ENCODE measurements at regions not wholly inside any gene's neighbourhood (a gene's known extent, or its start where the extent isn't known, plus 50 kb on each side); places are given as distances from the start of the nearest gene placed in this dataset.

GRCh38 chr10:124303662-124304418 is 114.9 kb downstream of the OAT start:
- no peak for DNase-seq
- Histone ChIP-seq H3K9me3 (ENCODE audit: severe bottlenecking) (peaks cover 3% of the 10 kb centered on the region), H3K4me3 (ENCODE audit: low read depth, low read length) (no peak overlapping the region), H3K36me3 (no peaks in the 10 kb centered on the region), H3K27ac (no peak overlapping the region), H3K27me3 (ENCODE audit: insufficient read depth, low read depth, severe bottlenecking) (peaks cover 47% of the 10 kb centered on the region)
- no peak for TF ChIP-seq CTCF (IDR thresholded peaks at IDR 0.05; ENCODE audit: low read depth, low read length)

- peaks cover 3% of the 10 kb centered on the region for H3K9me3 ChIP-seq (ENCODE audit: severe bottlenecking)
- no peak for DNase-seq
- peaks cover 46% of the 10 kb centered on the region for H3K27me3 ChIP-seq (ENCODE audit: insufficient read depth, low read depth, severe bottlenecking)
- H3K27ac ChIP-seq: no peak overlapping the region
- H3K4me3 ChIP-seq (ENCODE audit: low read depth, low read length): no peak overlapping the region
- H3K36me3 ChIP-seq: no peaks in the 10 kb centered on the region
- TF ChIP-seq CTCF (IDR thresholded peaks at IDR 0.05; ENCODE audit: low read depth, low read length): no peak
Observed at GRCh38 chr10:124302951-124303505, 115.7 kb downstream of the OAT start.

GRCh38 chr10:124301736-124302135 is 117.0 kb downstream of the OAT start:
- Histone ChIP-seq H3K9me3 (ENCODE audit: severe bottlenecking) (peaks cover 6% of the 10 kb centered on the region), H3K36me3 (no peaks in the 10 kb centered on the region), H3K4me3 (ENCODE audit: low read depth, low read length) (no peak overlapping the region), H3K27ac (no peak overlapping the region), H3K27me3 (ENCODE audit: insufficient read depth, low read depth, severe bottlenecking) (peaks cover 48% of the 10 kb centered on the region)
- TF ChIP-seq CTCF (IDR thresholded peaks at IDR 0.05; ENCODE audit: low read depth, low read length): no peak
- no peak for DNase-seq

GRCh38 chr10:124300735-124301134 is 118.0 kb downstream of the OAT start:
- no peak overlapping the region for H3K4me3 ChIP-seq (ENCODE audit: low read depth, low read length)

GRCh38 chr10:124300224-124300623 is 118.5 kb downstream of the OAT start:
- H3K27ac ChIP-seq: no peak overlapping the region

More at GRCh38 chr10:124300735-124301134, 118.0 kb downstream of the OAT start:
- Histone ChIP-seq H3K27me3 (ENCODE audit: insufficient read depth, low read depth, severe bottlenecking) (peaks cover 50% of the 10 kb centered on the region), H3K9me3 (ENCODE audit: severe bottlenecking) (peaks cover 6% of the 10 kb centered on the region), H3K27ac (no peak overlapping the region), H3K36me3 (no peaks in the 10 kb centered on the region)
- TF ChIP-seq CTCF (IDR thresholded peaks at IDR 0.05; ENCODE audit: low read depth, low read length): no peak
- DNase-seq: no peak

More at GRCh38 chr10:124300224-124300623, 118.5 kb downstream of the OAT start:
- peaks cover 46% of the 10 kb centered on the region for H3K27me3 ChIP-seq (ENCODE audit: insufficient read depth, low read depth, severe bottlenecking)
- no peak overlapping the region for H3K4me3 ChIP-seq (ENCODE audit: low read depth, low read length)
- DNase-seq: no peak
- peaks cover 6% of the 10 kb centered on the region for H3K9me3 ChIP-seq (ENCODE audit: severe bottlenecking)
- TF ChIP-seq CTCF (IDR thresholded peaks at IDR 0.05; ENCODE audit: low read depth, low read length): no peak
- no peaks in the 10 kb centered on the region for H3K36me3 ChIP-seq
